Epithelial cell of esophagus (primary cell): ENCODE measurements at regions not wholly inside any gene's neighbourhood (a gene's known extent, or its start where the extent isn't known, plus 50 kb on each side); places are given as distances from the start of the nearest gene placed in this dataset.

ENCODE experiments used
- DNase-seq: peaks from one replicate; pipeline ENCODE4 v3.0.0; 2010; ENCODE audit warnings: low read depth
- H3K4me3 ChIP-seq: 2 replicates; pipeline ENCODE4 v1.5.1; 2011; ENCODE audit warnings: mild to moderate bottlenecking, low read length, control low read depth
- CTCF ChIP-seq: IDR thresholded peaks from 2 replicates; pipeline ENCODE4 v1.5.1; 2011; ENCODE audit warnings: low read depth, mild to moderate bottlenecking, low read length, control low read depth, inconsistent platforms; ENCODE audit not compliant: insufficient read depth; ENCODE audit errors: missing control alignments

- no peak for DNase-seq
- TF ChIP-seq CTCF = no peak
- no peak overlapping the region for H3K4me3 ChIP-seq
Observed at GRCh38 chr6:165922309-165922794, 245.3 kb downstream of the TBXT start.

GRCh38 chr6:165920896-165921671 is 246.6 kb downstream of the TBXT start:
- no peak for DNase-seq
- no peak for TF ChIP-seq CTCF
- no peak overlapping the region for H3K4me3 ChIP-seq

- no peak overlapping the region for H3K4me3 ChIP-seq
- no peak for DNase-seq
- TF ChIP-seq CTCF = no peak
Observed at GRCh38 chr6:165917576-165917975, 250.1 kb downstream of the TBXT start.

- no peak for TF ChIP-seq CTCF
Observed at GRCh38 chr6:165915022-165915770, 252.2 kb upstream of the PDE10A start.

GRCh38 chr6:165913676-165914570 is 250.9 kb upstream of the PDE10A start:
- no peak for DNase-seq
- TF ChIP-seq CTCF = no peak
- no peak overlapping the region for H3K4me3 ChIP-seq

More at GRCh38 chr6:165915022-165915770, 252.2 kb upstream of the PDE10A start:
- no peak overlapping the region for H3K4me3 ChIP-seq
- no peak for DNase-seq

- TF ChIP-seq CTCF = no peak
- DNase-seq = no peak
- H3K4me3 ChIP-seq = no peak overlapping the region
Observed at GRCh38 chr6:165910184-165910966, 247.3 kb upstream of the PDE10A start.
